Calu3 (cell line): ENCODE measurements at regions not wholly inside any gene's neighbourhood (a gene's known extent, or its start where the extent isn't known, plus 50 kb on each side); places are given as distances from the start of the nearest gene placed in this dataset.
A peak's percentile ranks its signal among the peaks of the same experiment; 100 is the strongest.

Source experiments
- BruUV-seq: library from RNA; stranded (reverse); fragments of 400-500 nt; replicated peaks from 2 replicates; lab custom pipeline; 2021; lab: Mats Ljungman, UMichigan
- CTCF ChIA-PET: fragments of 300-600 bp; sonication (Branson Sonifier 250); formaldehyde crosslinking; loops from one replicate; lab custom pipeline; 2022; ENCODE audit warnings: antibody characterized with exemption; lab: Charles Lee
- DNase-seq: peaks from one replicate; pipeline ENCODE4 v3.0.0; 2022
- H3K27ac Mint-ChIP-seq: one replicate; pipeline ENCODE4 v1.8.0; 2022; ENCODE audit warnings: mixed read lengths; ENCODE audit not compliant: unreplicated experiment
- H3K27me3 Mint-ChIP-seq: one replicate; pipeline ENCODE4 v1.8.0; 2022; ENCODE audit warnings: mixed read lengths; ENCODE audit not compliant: unreplicated experiment
- H3K36me3 Mint-ChIP-seq: one replicate; pipeline ENCODE4 v1.8.0; 2022; ENCODE audit warnings: mild to moderate bottlenecking, moderate library complexity, mixed read lengths; ENCODE audit not compliant: insufficient read depth, unreplicated experiment
- H3K4me1 Mint-ChIP-seq: one replicate; pipeline ENCODE4 v1.8.0; 2022; ENCODE audit warnings: mild to moderate bottlenecking, low read depth, mixed read lengths; ENCODE audit not compliant: unreplicated experiment
- H3K4me3 Mint-ChIP-seq: one replicate; pipeline ENCODE4 v1.8.0; 2022; ENCODE audit warnings: mild to moderate bottlenecking, low read depth, moderate library complexity, mixed read lengths; ENCODE audit not compliant: unreplicated experiment
- H3K9me3 Mint-ChIP-seq: one replicate; pipeline ENCODE4 v1.8.0; 2022; ENCODE audit warnings: low read depth, mixed read lengths; ENCODE audit not compliant: unreplicated experiment
- CTCF ChIP-seq: fragments of 200-600 bp; IDR thresholded peaks from one replicate; pipeline ENCODE4 v1.8.0; 2022; ENCODE audit warnings: antibody characterized with exemption; ENCODE audit not compliant: unreplicated experiment
- intact Hi-C: fragments of 100-400 bp; cut with micrococcal nuclease; formaldehyde crosslinking; loops from one replicate; pipeline ENCODE4 v1.10.0; 2022; ENCODE audit not compliant: unreplicated experiment

GRCh38 chr13:47112205-47112902 lies 215.5 kb upstream of the HTR2A start:
- no TSS peak for BruUV-seq
- Mint-ChIP-seq H3K4me1 (peaks cover 42% of the 10 kb centered on the region), H3K4me3 (no peak overlapping the region), H3K27me3 (no peaks in the 10 kb centered on the region), H3K9me3 (no peaks in the 10 kb centered on the region), H3K36me3 (no peaks in the 10 kb centered on the region), H3K27ac (no peak overlapping the region)
- no peak for TF ChIP-seq CTCF
- CTCF ChIA-PET = no interaction called here
- DNase-seq = no peak
- intact Hi-C loops = no loop called here

- Mint-ChIP-seq H3K27ac (peak overlapping the region; percentile 87), H3K36me3 (no peaks in the 10 kb centered on the region), H3K27me3 (no peaks in the 10 kb centered on the region), H3K4me1 (peaks cover 42% of the 10 kb centered on the region), H3K4me3 (peak overlapping the region; percentile 58), H3K9me3 (no peaks in the 10 kb centered on the region)
- BruUV-seq = no TSS peak
- intact Hi-C loops = no loop called here
- DNase-seq = no peak
- CTCF ChIA-PET = no interaction called here
- no peak for TF ChIP-seq CTCF
Observed at GRCh38 chr13:47111499-47111898, 214.6 kb upstream of the HTR2A start.

- no peaks in the 10 kb centered on the region for H3K9me3 Mint-ChIP-seq
- DNase-seq = peak; percentile 46
- H3K36me3 Mint-ChIP-seq = no peaks in the 10 kb centered on the region
- TF ChIP-seq CTCF = no peak
- H3K27ac Mint-ChIP-seq = peak overlapping the region; percentile 87
- CTCF ChIA-PET = no interaction called here
- intact Hi-C loops = no loop called here
- BruUV-seq = no TSS peak
- peaks cover 42% of the 10 kb centered on the region for H3K4me1 Mint-ChIP-seq
- peak overlapping the region; percentile 58 for H3K4me3 Mint-ChIP-seq
- no peaks in the 10 kb centered on the region for H3K27me3 Mint-ChIP-seq
Observed at GRCh38 chr13:47110833-47111240, 214.0 kb upstream of the HTR2A start.

- BruUV-seq = no TSS peak
- peak; percentile 32 for DNase-seq
- Mint-ChIP-seq H3K4me3 (no peak overlapping the region), H3K27ac (no peak overlapping the region), H3K27me3 (no peaks in the 10 kb centered on the region), H3K4me1 (peaks cover 42% of the 10 kb centered on the region), H3K9me3 (peaks cover 2% of the 10 kb centered on the region), H3K36me3 (no peaks in the 10 kb centered on the region)
- CTCF ChIA-PET = no interaction called here
- intact Hi-C loops = no loop called here
- no peak for TF ChIP-seq CTCF
Observed at GRCh38 chr13:47110141-47110540, 213.3 kb upstream of the HTR2A start.
